ENCODE measurements at regions not wholly inside any gene's neighbourhood (a gene's known extent, or its start where the extent isn't known, plus 50 kb on each side); places are given as distances from the start of the nearest gene placed in this dataset.

DNA sequence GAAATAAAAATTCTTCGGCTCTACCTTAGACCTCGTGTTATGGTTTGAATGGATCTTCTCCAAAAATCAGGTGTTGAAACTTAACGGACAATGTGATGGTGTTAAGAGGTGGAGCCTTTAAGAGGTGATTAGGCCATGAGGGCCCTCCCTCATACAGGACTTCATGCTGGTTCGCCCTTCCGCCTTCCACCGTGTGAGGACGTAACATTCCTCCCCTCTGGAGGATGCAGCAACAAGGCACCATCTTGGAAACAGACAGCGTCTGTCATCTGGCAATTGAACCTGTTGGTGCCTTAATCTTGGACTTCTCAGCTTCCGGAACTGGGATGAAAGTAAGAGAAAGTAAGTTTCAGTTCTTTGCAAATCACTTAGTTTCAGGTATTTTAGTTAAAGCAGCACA, 126.3 kb upstream of the SPRED2 start:
- TF ChIP-seq EP300 (IDR thresholded peaks at IDR 0.05; ENCODE audit: low read depth in 2 of 2, low read length in 2 of 2) = no peak
- no peak for TF ChIP-seq EP300 (CRISPR knock-in tag; IDR thresholded peaks at IDR 0.05; ENCODE audit: borderline replicate concordance)
- no peak for TF ChIP-seq POLR2A (IDR thresholded peaks at IDR 0.05; ENCODE audit: insufficient read depth in 1 of 2, low read depth in 2 of 2, low read length in 2 of 2)
- TF ChIP-seq, protein P1, sequence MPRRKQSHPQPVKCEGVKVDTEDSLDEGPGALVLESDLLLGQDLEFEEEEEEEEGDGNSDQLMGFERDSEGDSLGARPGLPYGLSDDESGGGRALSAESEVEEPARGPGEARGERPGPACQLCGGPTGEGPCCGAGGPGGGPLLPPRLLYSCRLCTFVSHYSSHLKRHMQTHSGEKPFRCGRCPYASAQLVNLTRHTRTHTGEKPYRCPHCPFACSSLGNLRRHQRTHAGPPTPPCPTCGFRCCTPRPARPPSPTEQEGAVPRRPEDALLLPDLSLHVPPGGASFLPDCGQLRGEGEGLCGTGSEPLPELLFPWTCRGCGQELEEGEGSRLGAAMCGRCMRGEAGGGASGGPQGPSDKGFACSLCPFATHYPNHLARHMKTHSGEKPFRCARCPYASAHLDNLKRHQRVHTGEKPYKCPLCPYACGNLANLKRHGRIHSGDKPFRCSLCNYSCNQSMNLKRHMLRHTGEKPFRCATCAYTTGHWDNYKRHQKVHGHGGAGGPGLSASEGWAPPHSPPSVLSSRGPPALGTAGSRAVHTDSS (CRISPR knock-in tag; conservative IDR thresholded peaks at IDR 0.05) = no peak
- no peak for TF ChIP-seq ZNF354B (CRISPR knock-in tag; IDR thresholded peaks at IDR 0.05)
- TF ChIP-seq, protein P2, sequence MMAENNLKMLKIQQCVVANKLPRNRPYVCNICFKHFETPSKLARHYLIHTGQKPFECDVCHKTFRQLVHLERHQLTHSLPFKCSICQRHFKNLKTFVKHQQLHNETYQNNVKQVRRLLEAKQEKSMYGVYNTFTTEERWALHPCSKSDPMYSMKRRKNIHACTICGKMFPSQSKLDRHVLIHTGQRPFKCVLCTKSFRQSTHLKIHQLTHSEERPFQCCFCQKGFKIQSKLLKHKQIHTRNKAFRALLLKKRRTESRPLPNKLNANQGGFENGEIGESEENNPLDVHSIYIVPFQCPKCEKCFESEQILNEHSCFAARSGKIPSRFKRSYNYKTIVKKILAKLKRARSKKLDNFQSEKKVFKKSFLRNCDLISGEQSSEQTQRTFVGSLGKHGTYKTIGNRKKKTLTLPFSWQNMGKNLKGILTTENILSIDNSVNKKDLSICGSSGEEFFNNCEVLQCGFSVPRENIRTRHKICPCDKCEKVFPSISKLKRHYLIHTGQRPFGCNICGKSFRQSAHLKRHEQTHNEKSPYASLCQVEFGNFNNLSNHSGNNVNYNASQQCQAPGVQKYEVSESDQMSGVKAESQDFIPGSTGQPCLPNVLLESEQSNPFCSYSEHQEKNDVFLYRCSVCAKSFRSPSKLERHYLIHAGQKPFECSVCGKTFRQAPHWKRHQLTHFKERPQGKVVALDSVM (CRISPR knock-in tag; IDR thresholded peaks at IDR 0.05) = no peak
- no peak for TF ChIP-seq ZNF232 (CRISPR knock-in tag; IDR thresholded peaks at IDR 0.05; ENCODE audit: borderline replicate concordance)
